DND-41 (cell line): ENCODE measurements at regions not wholly inside any gene's neighbourhood (a gene's known extent, or its start where the extent isn't known, plus 50 kb on each side); places are given as distances from the start of the nearest gene placed in this dataset.

Source experiments
- ATAC-seq: fragments of 200-7000 bp; cut with Tn5 transposase; 3 replicates; pipeline ENCODE4 v1.9.1; 2021; ENCODE audit warnings: low read depth; ENCODE audit not compliant: insufficient read depth
- DNase-seq: peaks from one replicate; pipeline ENCODE4 v3.0.0-alpha.2; 2020
- H2AFZ ChIP-seq: 2 replicates; pipeline ENCODE4 v1.6.0; 2012; ENCODE audit warnings: low read depth, low read length
- H3K27ac ChIP-seq: 2 replicates; pipeline ENCODE4 v1.5.1; 2012; ENCODE audit warnings: low read length, inconsistent platforms
- H3K27me3 ChIP-seq: fragments of 200-600 bp; sonication (generic); 2 replicates; pipeline ENCODE4 v1.6.0; 2012; ENCODE audit warnings: low read length, mild to moderate bottlenecking, inconsistent platforms; ENCODE audit not compliant: insufficient read depth, poor library complexity
- H3K36me3 ChIP-seq: 2 replicates; pipeline ENCODE4 v1.5.1; 2012; ENCODE audit warnings: low read length, inconsistent platforms; ENCODE audit not compliant: insufficient read depth
- H3K4me1 ChIP-seq: 2 replicates; pipeline ENCODE4 v1.5.1; 2012; ENCODE audit warnings: mild to moderate bottlenecking, low read length; ENCODE audit not compliant: insufficient read depth
- H3K4me2 ChIP-seq: 2 replicates; pipeline ENCODE4 v1.6.0; 2012; ENCODE audit warnings: mild to moderate bottlenecking, moderate library complexity, low read length, inconsistent platforms; ENCODE audit not compliant: insufficient read depth
- H3K4me3 ChIP-seq, 2 experiments: fragments of 200-600 bp in 1 of 2; shearing (Covaris generic) in 1 of 2; 2 replicates each; pipeline ENCODE4 v1.5.1; 2012 to 2016; ENCODE audit warnings: inconsistent platforms in 2 of 2, low read length in 2 of 2, mild to moderate bottlenecking in 2 of 2, low read depth in 1 of 2, moderate library complexity in 1 of 2
- H3K79me2 ChIP-seq: 2 replicates; pipeline ENCODE4 v1.6.0; 2012; ENCODE audit warnings: low read length, inconsistent platforms; ENCODE audit not compliant: insufficient read depth
- H3K9ac ChIP-seq: 2 replicates; pipeline ENCODE4 v1.6.0; 2012; ENCODE audit warnings: low read depth, mild to moderate bottlenecking, inconsistent platforms, low read length, moderate library complexity
- H3K9me3 ChIP-seq: 2 replicates; pipeline ENCODE4 v1.5.1; 2012; ENCODE audit warnings: low read length, moderate library complexity, mild to moderate bottlenecking, inconsistent platforms; ENCODE audit not compliant: insufficient read depth, severe bottlenecking
- H4K20me1 ChIP-seq: 2 replicates; pipeline ENCODE4 v1.6.0; 2012; ENCODE audit warnings: low read length; ENCODE audit not compliant: insufficient read depth
- CTCF ChIP-seq: IDR thresholded peaks from 2 replicates; pipeline ENCODE4 v1.5.1; 2012; ENCODE audit warnings: borderline replicate concordance, low read length, moderate library complexity, mild to moderate bottlenecking; ENCODE audit not compliant: poor library complexity, severe bottlenecking; ENCODE audit errors: extremely low read depth
- EZH2 ChIP-seq: IDR thresholded peaks from 3 replicates; pipeline ENCODE4 v1.6.1; 2012; ENCODE audit warnings: borderline replicate concordance, low read depth, mild to moderate bottlenecking, moderate library complexity, low read length, inconsistent platforms; ENCODE audit not compliant: severe bottlenecking

- ATAC-seq (no peak), DNase-seq (no peak)
- no peak overlapping the region for H2AFZ ChIP-seq
- no peak overlapping the region for H3K27ac ChIP-seq
- H3K36me3 ChIP-seq = no peaks in the 10 kb centered on the region
- H3K9ac ChIP-seq = no peak overlapping the region
- TF ChIP-seq CTCF = no peak
- TF ChIP-seq EZH2 = no peak
- H3K79me2 ChIP-seq = no peaks in the 10 kb centered on the region
- H3K9me3 ChIP-seq = no peaks in the 10 kb centered on the region
- H3K27me3 ChIP-seq = no peaks in the 10 kb centered on the region
- no peak overlapping the region for H3K4me3 ChIP-seq
- no peaks in the 10 kb centered on the region for H4K20me1 ChIP-seq
- no peak overlapping the region for H3K4me2 ChIP-seq
- H3K4me1 ChIP-seq = no peaks in the 10 kb centered on the region
Measured at GRCh38 chr12:111168009-111168900, 200.6 kb downstream of the PHETA1 start.

GRCh38 chr12:111166779-111167540 lies 201.9 kb downstream of the PHETA1 start:
- TF ChIP-seq EZH2 = no peak
- TF ChIP-seq CTCF = no peak
- no peaks in the 10 kb centered on the region for H3K36me3 ChIP-seq
- DNase-seq (no peak), ATAC-seq (no peak)
- H3K4me3 ChIP-seq = no peak overlapping the region
- no peaks in the 10 kb centered on the region for H3K4me1 ChIP-seq
- no peaks in the 10 kb centered on the region for H3K27me3 ChIP-seq
- no peaks in the 10 kb centered on the region for H3K9me3 ChIP-seq
- no peak overlapping the region for H2AFZ ChIP-seq
- H3K27ac ChIP-seq = no peak overlapping the region
- H3K4me2 ChIP-seq = no peak overlapping the region
- no peak overlapping the region for H3K9ac ChIP-seq
- no peaks in the 10 kb centered on the region for H3K79me2 ChIP-seq
- H4K20me1 ChIP-seq = no peaks in the 10 kb centered on the region

- Histone ChIP-seq H4K20me1 (no peaks in the 10 kb centered on the region; the same call in 1 of the 2 replicates), H2AFZ (no peak overlapping the region), H3K27me3 (no peaks in the 10 kb centered on the region), H3K27ac (no peak overlapping the region), H3K4me1 (no peaks in the 10 kb centered on the region), H3K9ac (no peak overlapping the region), H3K4me3 (no peak overlapping the region), H3K79me2 (no peaks in the 10 kb centered on the region), H3K4me2 (no peak overlapping the region), H3K9me3 (no peaks in the 10 kb centered on the region), H3K36me3 (no peaks in the 10 kb centered on the region)
- TF ChIP-seq EZH2 = no peak
- TF ChIP-seq CTCF = no peak
- no peak for ATAC-seq
- no peak for DNase-seq
Measured at GRCh38 chr12:111164833-111165525, 203.9 kb downstream of the PHETA1 start.
